Testis (tissue), 2 donors: ENCODE measurements at regions not wholly inside any gene's neighbourhood (a gene's known extent, or its start where the extent isn't known, plus 50 kb on each side); places are given as distances from the start of the nearest gene placed in this dataset.

Experiments used
- DNase-seq: peaks from one replicate; pipeline ENCODE4 v3.0.0-alpha.2; 2019
- H3K27ac ChIP-seq, 2 donors: fragments of 200-600 bp; sonication (generic); one replicate each; pipeline ENCODE4 v1.5.1; 2019
- H3K27me3 ChIP-seq: fragments of 200-600 bp; sonication (generic); one replicate; pipeline ENCODE4 v1.5.1; 2019
- H3K36me3 ChIP-seq: fragments of 200-600 bp; sonication (generic); one replicate; pipeline ENCODE4 v1.5.1; 2017; ENCODE audit warnings: low read depth; ENCODE audit errors: missing control alignments
- H3K4me1 ChIP-seq: fragments of 200-600 bp; sonication (generic); one replicate; pipeline ENCODE4 v1.5.1; 2019
- H3K4me3 ChIP-seq, 2 donors: fragments of 200-600 bp; sonication (generic); one replicate each; pipeline ENCODE4 v1.5.1; 2017 to 2019
- H3K9me3 ChIP-seq: fragments of 200-600 bp; sonication (generic); one replicate; pipeline ENCODE4 v1.5.1; 2017
- POLR2A ChIP-seq: fragments of 450-650 bp; IDR thresholded peaks from one replicate; pipeline ENCODE4 v1.6.1; 2017; ENCODE audit warnings: antibody characterized with exemption, mild to moderate bottlenecking, moderate library complexity
- WGBS, 2 donors: methylation state at CpG; one replicate each; pipeline ENCODE4 v1.1.5; 2018; 5-methylcytosine and 5-hydroxymethylcytosine counted together
- intact Hi-C: fragments of 100-400 bp; cut with DNase I; formaldehyde crosslinking; loops from one replicate; pipeline ENCODE4 v1.15.1; 2023; ENCODE audit warnings: low total_unique reads
- TF ChIP-seq, protein P1 (sequence below), 3 experiments: fragments of 450-650 bp in 2 of 3; fragments of 200-600 bp in 1 of 3; sonication (generic) in 1 of 3; IDR thresholded peaks; one replicate each; pipeline ENCODE4 v1.5.1; 2016 to 2019; ENCODE audit warnings: antibody characterized with exemption in 3 of 3, mild to moderate bottlenecking in 2 of 3, moderate library complexity in 1 of 3

GRCh38 chr6:84606860-84607259, 157.5 kb downstream of the TBX18 start:
- WGBS, 2 donors = 74 to 75% methylated on average over 2 of the region's 2 CpGs
- no peak for TF ChIP-seq POLR2A
- TF ChIP-seq, protein P1, sequence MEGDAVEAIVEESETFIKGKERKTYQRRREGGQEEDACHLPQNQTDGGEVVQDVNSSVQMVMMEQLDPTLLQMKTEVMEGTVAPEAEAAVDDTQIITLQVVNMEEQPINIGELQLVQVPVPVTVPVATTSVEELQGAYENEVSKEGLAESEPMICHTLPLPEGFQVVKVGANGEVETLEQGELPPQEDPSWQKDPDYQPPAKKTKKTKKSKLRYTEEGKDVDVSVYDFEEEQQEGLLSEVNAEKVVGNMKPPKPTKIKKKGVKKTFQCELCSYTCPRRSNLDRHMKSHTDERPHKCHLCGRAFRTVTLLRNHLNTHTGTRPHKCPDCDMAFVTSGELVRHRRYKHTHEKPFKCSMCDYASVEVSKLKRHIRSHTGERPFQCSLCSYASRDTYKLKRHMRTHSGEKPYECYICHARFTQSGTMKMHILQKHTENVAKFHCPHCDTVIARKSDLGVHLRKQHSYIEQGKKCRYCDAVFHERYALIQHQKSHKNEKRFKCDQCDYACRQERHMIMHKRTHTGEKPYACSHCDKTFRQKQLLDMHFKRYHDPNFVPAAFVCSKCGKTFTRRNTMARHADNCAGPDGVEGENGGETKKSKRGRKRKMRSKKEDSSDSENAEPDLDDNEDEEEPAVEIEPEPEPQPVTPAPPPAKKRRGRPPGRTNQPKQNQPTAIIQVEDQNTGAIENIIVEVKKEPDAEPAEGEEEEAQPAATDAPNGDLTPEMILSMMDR (IDR thresholded peaks at IDR 0.05) = no peak
- intact Hi-C loops = no loop called here

GRCh38 chr6:84605298-84605697, 159.1 kb downstream of the TBX18 start:
- H3K4me3 ChIP-seq = no peak overlapping the region

More at GRCh38 chr6:84606860-84607259, 157.5 kb downstream of the TBX18 start:
- no peaks in the 10 kb centered on the region for H3K36me3 ChIP-seq
- H3K27me3 ChIP-seq = no peaks in the 10 kb centered on the region
- no peaks in the 10 kb centered on the region for H3K4me1 ChIP-seq
- H3K9me3 ChIP-seq = no peaks in the 10 kb centered on the region
- H3K27ac ChIP-seq = no peak overlapping the region
- no peak overlapping the region for H3K4me3 ChIP-seq
- no peak for DNase-seq

DNA sequence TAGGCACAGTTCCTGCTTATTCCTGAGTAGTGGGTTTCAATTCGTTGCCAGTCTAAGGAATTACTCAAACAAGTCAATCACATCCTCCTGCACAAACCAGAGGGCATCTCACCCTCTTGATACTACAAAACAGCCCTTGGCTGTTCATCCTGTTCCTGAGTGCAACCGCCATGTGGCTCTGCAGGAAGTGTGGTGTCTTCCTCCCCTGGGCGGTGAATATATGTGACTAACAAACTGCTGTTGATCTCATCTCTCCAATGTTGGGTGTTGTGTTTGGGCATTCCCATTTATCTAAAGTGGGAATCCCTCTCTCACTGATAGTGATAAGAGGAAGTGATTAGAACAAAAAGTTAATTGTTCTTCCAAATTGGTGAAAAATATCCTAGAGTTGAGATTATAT, 163.0 kb downstream of the TBX18 start:
- Histone ChIP-seq H3K4me1 (no peaks in the 10 kb centered on the region), H3K36me3 (no peaks in the 10 kb centered on the region), H3K9me3 (no peaks in the 10 kb centered on the region), H3K27me3 (no peaks in the 10 kb centered on the region), H3K27ac (no peak overlapping the region), H3K4me3 (no peak overlapping the region)
- 78 to 79% methylated on average over 3 of the region's 3 CpGs for WGBS, 2 donors
- DNase-seq = no peak
- intact Hi-C loops = no loop called here
- TF ChIP-seq, protein P1 (IDR thresholded peaks at IDR 0.05) = no peak
- TF ChIP-seq POLR2A = no peak

More at GRCh38 chr6:84605298-84605697, 159.1 kb downstream of the TBX18 start:
- H3K27ac ChIP-seq = no peak overlapping the region
- intact Hi-C loops = no loop called here
- H3K27me3 ChIP-seq = no peaks in the 10 kb centered on the region
- no peak for TF ChIP-seq POLR2A
- TF ChIP-seq, protein P1 (IDR thresholded peaks at IDR 0.05) = no peak
- H3K36me3 ChIP-seq = no peaks in the 10 kb centered on the region
- H3K9me3 ChIP-seq = no peaks in the 10 kb centered on the region
- no peaks in the 10 kb centered on the region for H3K4me1 ChIP-seq
- 50 to 61% methylated on average over 1 of the region's 1 CpG for WGBS, 2 donors
- no peak for DNase-seq

- DNase-seq = no peak
- H3K27me3 ChIP-seq = no peaks in the 10 kb centered on the region
- intact Hi-C loops = no loop called here
- H3K9me3 ChIP-seq = no peaks in the 10 kb centered on the region
- 57 to 59% methylated on average over 1 of the region's 1 CpG for WGBS, 2 donors
- no peaks in the 10 kb centered on the region for H3K4me1 ChIP-seq
- TF ChIP-seq POLR2A = no peak
- TF ChIP-seq, protein P1 (IDR thresholded peaks at IDR 0.05) = no peak
- H3K4me3 ChIP-seq = no peak overlapping the region
- no peak overlapping the region for H3K27ac ChIP-seq
- H3K36me3 ChIP-seq = no peaks in the 10 kb centered on the region
These were observed 164.4 kb downstream of the TBX18 start for GRCh38 chr6:84599991-84600390.

DNA sequence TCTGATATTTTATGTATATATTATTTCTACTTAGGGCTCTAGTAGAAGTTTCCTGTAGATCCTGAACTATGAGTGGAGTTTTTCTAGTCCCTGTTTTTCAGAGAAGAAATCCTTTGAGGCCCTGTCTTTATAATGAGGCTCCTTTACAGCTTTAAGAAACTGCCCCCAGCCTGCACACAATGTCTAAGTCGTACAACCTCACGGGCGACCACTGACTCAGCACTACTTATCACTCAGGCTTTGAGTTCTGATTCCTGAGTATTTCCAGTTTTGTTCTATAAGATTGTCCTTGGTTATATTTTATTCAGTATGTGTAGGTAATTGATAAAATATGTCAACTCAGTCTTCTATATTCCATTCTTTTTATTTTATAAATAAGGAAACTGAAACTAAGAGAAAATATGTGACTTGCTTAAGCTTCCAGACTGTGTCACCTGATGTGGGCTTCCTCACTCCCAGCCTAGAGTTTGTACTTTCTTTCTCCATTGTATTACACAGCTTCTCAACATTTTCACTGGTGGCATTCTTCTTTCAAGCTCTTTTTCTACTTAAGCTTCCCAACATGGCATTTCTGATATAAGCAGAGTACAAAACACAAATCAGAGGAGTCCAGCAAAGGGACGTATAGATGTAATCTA, 167.0 kb downstream of the TBX18 start:
- 72 to 78% methylated on average over 4 of the region's 4 CpGs for WGBS, 2 donors
- Histone ChIP-seq H3K4me3 (no peak overlapping the region), H3K9me3 (no peaks in the 10 kb centered on the region), H3K36me3 (no peaks in the 10 kb centered on the region), H3K27me3 (no peaks in the 10 kb centered on the region), H3K4me1 (no peaks in the 10 kb centered on the region), H3K27ac (no peak overlapping the region)
- DNase-seq = no peak
- TF ChIP-seq, protein P1 (IDR thresholded peaks at IDR 0.05) = no peak
- no peak for TF ChIP-seq POLR2A
- intact Hi-C loops = no loop called here
